Stimulated activated CD4-positive, alpha-beta T cell treated with anti-CD3 and anti-CD28 coated beads, Interleukin-4, amount 100 ng/mL, for 1 hour (primary cell): ENCODE measurements at regions not wholly inside any gene's neighbourhood (a gene's known extent, or its start where the extent isn't known, plus 50 kb on each side); places are given as distances from the start of the nearest gene placed in this dataset.

ENCODE experiments used
- DNase-seq: peaks from one replicate; pipeline ENCODE4 v3.0.0-alpha.2; 2020

DNA sequence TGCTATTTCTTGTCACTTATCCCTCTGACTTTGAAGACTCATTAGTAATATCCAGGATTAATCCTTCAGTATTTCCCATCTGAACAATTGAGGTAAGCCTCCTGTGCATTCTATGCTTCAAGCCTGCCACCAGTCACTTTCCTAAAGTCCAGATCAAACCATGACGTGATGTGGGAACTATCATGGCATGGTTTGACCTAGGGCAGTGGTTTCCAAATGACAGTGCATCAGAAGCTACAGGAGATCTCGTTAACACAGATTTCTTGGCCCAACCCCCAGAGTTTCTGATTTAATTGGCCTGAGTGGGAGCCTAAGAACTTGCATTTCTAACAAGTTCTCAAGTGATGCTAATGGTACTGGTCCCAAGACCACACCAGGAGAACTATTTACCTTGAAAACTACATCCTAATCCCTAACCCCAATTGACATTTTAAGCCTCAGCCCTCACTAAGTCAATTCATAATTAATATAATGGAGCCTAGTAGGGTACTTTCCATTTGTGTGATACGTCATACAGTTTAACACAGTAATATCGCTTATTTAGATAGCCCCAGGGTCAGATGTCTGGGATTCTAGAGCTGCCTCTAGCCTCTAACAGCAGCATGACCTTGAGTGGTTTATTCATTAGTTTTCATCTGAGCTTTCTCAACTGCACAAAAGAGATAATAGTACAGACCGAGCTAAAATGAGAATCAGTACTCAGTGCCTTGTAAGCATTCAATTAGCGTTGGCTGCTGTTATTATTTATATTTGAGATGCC, 907.6 kb downstream of the TFAP2A start:
- DNase-seq: no peak

DNA sequence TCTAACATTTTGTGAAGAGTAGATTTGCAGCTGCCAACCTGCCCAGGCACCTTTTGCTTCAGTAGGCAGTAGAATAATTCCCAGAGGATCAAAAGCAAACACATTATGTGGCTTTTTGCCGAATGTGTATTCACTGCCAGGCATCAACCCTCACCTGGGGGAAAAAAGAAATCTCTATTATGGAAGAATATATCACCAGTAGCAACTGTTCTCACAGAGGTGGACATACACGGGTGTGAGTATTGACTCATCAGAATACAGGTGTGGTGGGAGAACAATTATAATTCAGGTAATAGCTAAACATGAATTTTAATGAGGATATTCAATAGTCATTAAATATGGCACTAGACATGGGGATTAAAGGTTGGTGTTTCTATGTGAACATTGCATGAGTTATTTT, 910.7 kb downstream of the TFAP2A start:
- DNase-seq: no peak

DNA sequence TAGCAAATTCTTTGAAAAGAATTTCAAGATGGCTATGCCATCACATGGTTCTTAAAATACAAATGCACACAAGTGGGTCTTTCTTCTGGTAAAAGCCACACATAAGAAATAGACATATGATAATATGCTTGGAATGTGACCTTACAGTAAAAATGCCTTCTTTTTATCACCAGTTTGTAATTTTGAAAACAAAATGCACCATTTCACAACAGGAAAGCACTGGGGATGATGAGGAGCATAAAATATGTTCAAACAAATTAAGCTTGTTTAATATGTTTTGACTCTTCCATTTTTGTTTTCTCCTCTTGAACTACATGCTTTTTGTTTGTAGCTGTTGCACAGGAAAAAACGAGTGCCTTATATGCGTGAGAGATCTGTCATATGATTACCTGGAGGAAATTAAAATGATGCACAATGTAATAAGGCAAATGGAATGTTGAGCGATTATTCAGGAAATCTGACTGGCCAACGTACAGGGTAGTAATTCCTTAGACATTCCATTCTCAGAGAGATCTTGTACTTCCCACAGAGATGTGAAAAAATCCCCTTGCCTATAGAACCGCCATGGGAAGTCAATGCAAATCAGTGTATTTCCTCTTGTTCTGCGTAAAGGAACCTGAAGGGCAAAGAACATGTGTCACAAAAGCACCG, 911.6 kb downstream of the TFAP2A start:
- DNase-seq: no peak

DNA sequence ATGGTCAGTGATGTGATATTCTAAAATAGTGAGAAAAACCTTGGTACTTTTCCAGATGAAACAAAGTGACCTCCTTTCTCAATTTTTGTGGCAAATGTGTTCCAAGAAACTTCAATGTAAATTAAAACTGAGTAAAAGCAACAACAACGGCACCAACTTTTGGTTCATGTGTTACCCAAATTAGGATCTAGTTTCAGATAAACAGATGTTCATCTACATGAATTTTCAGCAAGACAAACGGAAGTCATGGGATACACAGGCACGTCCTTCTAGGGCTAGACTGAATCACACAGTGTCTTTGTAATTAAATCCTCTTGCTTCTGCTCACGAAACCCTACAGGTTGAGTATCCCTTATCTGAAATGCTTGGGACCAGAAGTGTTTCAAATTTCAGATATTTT, 915.2 kb downstream of the TFAP2A start:
- no peak for DNase-seq

DNA sequence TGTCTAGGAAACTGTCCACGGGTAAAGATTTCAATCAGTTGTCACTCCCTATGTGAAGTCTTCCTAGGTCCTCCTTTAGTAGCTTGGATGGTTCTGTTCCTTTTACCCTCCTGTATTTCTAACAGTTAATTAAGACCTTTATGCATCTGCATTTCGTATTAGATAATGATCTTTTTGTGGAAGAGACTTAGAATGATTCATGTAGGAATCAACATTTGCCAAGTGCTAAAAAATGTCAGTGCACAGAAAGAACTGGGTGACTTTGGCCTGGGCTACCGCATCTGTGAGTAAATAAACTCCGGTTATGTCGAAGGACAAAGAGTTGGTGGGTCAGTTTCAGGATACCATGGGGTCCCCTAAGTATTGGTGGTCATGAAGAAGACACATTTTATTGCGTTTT, 918.0 kb downstream of the TFAP2A start:
- no peak for DNase-seq

GRCh38 chr6:9494864-9495263, 920.0 kb downstream of the TFAP2A start:
- DNase-seq: no peak

GRCh38 chr6:9492790-9493189, 922.1 kb downstream of the TFAP2A start:
- DNase-seq: no peak

DNA sequence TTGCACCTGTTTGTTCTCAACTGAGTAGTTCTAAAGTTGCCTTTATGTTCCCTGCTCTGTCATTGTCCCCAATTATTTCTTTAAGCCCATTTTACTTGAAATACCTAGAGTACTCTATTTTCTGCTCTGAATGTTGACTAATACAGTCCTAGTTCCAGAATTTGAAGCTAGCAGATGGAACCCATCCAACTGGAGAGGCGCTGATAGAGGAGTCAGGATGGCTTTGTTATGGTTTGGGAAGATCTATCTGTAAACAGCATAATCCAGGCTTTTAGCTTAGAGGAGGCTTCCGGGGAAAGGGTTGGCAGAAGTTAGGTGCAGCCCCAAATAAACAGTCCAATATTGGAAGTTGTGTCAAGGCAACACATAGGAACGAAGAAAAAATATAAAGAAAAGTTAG, 927.7 kb downstream of the TFAP2A start:
- DNase-seq: no peak

- DNase-seq: no peak
Observed at GRCh38 chr6:9485992-9486391, 928.9 kb downstream of the TFAP2A start.

DNA sequence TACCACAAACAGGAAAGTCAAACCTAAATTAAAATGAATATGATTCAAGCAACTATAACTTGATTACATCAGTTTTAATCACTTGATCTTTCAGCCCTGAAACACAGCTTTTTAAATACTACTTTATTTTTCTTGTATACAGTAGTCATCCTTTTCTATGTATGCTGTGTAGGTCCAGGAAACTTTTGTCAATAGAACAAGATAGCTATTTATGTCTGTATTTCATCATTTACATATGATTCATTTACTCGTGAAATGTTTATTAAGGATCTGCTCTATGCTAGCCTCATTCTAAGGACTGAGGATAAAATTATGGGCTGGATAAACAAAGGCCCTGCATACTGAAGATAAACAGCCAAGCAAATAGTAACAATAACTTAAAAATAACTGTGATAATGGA, 930.2 kb downstream of the TFAP2A start:
- DNase-seq: no peak

DNA sequence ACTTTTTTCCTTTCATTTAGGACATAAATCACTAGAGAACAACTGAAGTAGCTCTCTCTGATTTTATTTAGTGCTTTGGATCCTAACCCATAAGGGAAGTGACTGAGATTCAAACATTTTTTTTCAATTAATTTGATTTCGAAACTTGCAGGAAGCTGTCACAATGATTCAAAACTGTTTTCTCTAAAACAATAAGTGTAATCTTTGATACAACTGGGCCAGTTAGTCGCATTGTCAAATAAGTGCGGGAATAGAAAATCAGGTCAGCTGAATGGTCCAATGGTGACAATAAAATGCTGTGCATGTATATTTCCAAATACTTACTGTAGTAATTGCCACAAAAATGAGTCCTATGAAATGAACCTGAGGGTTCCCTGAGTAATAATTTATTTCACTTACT, 930.8 kb downstream of the TFAP2A start:
- DNase-seq: no peak

DNA sequence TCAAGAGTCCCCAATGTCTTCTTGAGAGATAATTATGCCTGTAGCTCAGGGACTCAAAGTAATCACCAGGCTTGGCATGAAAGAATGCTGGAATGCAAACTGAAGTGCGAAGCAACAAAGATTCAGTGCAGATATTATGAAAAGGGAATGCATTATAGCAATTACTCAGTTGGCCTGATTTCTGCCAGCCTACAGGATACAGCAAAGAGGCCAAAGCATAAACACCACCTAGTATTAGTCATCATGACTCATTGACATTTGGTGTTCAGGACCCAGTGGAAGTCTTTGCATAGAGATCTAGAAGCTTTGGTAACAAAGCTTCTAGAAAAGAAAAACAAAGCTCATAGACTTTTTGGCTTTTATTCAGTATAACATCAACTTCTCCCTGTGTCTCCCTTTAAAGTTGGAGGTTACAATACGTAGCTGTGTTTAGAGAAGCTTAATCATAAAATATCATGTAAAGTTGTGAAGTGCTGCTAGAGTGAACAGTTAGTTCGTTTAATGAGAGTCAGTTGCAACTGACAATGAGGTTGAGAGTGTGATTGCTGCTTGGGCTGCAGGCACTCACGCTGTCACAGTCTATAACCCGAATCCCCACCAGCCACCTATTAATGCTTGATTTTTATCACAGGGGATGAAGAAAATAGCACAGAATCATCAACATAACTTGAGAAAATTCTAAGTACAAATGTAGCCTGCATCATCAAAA, 932.7 kb downstream of the TFAP2A start:
- no peak for DNase-seq

DNA sequence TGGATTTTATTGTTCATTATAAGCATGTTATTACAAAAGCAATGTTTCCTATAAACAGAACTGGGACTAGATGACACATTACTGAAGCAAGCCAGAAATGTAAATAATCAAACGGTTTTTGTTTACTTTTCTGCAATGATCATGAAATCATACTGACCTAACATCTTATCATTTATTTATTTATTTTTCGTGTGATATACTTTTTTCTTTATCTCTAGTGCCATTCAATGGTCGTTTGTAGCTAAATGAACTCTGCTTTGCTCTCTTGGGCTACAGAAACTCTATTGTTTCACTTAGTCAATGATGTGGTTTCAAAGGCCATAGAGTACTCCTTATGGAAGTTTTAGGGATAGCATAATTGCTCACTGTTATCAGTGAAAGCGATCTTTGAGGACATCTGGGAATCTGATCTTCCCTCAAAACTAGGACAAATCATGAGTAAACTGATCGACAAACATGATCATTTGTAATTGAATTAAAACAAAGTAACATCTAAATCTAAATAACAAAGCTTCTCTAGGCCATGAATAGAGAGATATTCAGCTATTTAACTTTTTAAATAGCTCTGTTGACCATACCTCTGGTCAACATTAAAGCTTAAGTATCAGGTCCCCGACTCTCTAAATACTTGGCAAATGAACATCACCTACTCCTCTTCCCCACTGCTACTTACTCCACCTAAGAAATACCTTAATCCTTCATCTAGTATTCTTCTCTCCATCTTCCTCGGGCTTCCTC, 933.4 kb downstream of the TFAP2A start:
- no peak for DNase-seq

- DNase-seq: no peak
Observed at GRCh38 chr6:9468277-9468676, 946.6 kb downstream of the TFAP2A start.

- DNase-seq: no peak
Observed at GRCh38 chr6:9467741-9468140, 947.1 kb downstream of the TFAP2A start.

DNA sequence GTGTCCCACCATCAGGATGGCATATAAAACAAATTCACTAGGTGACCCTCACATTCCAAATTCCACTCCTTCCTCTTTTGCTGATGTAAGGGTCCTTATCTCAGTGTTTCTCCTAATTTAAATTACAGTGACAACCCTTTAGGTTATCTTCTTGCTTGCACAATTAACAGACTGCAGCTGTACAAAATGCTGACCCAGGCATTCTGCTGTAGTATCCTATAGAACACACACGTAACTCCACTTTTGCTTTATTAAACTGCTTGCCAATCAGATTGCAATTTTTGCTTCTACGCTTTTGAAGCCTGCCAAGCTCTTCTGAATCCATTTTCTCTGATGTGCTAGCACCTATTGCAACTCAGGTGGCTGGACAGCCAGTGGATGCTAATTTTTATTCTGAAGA, 950.3 kb downstream of the TFAP2A start:
- DNase-seq: no peak

GRCh38 chr6:9463311-9463710, 951.6 kb downstream of the TFAP2A start:
- no peak for DNase-seq

DNA sequence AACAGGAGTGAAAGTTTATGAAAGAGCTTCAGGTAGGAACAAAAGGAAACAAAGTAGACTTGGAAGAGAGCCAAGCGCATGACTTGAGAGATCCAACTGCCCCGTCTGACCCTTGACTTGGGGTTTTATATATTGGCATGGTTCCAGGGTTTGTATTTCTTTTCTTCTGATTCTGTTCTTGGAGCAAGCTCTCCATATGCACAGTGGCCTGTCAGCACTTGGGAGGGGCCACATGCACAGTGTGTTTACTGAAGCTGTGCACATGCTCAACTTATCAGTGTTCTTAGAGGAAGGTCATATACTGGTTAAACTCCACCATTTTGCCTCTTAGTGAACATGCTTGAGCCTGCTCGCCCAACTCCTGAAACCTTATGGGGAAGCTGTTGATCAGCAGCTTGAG, 953.7 kb downstream of the TFAP2A start:
- DNase-seq: no peak

DNA sequence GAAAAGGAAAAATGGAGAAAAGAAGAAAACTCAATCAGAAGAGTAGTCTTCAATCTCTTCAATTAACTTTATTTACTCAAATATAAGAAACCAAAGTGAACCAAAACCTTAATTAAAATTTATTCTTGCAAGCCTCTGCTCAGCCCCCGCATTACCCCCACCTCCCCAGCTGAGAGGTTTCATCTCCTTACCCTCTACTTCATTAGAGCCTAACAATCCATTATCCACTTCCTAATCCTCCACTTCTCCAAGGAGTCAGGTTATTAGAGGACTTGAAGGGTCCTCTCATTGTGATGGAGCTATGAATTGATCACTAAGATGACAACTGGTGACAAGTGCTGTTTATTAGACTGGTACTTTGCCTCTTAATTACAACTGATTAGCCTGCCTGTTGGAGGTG, 956.5 kb downstream of the TFAP2A start:
- DNase-seq: no peak

GRCh38 chr6:9455864-9456658, 958.8 kb downstream of the TFAP2A start:
- no peak for DNase-seq

GRCh38 chr6:9439621-9440330, 975.1 kb downstream of the TFAP2A start:
- DNase-seq: no peak

DNA sequence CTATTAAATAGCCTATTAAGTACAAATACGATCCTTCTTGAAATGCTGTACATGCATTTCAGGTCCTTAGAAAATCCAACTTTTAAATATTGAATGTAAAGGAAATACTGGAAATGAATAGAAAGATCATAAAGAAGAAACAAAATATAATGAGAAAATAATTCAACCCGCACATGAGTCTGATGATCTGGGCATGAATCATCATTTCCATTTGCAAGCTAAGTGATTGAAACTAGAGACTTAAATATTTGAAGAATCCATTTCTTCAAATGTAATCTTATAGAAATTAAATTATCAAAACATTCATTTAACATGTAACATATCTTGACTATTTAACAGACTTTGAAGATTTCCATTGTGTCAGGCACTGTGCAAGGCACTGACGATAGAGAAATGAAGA, 977.0 kb downstream of the TFAP2A start:
- no peak for DNase-seq
